ENCODE measurements at regions not wholly inside any gene's neighbourhood (a gene's known extent, or its start where the extent isn't known, plus 50 kb on each side); places are given as distances from the start of the nearest gene placed in this dataset.
"Not testable (repeated sequence)": the region's sequence is repeated elsewhere in the genome, so short reads cannot be mapped to it uniquely, and the experiment has no call there.

GRCh38 chr2:167331636-167332232, 443.5 kb downstream of the XIRP2 start:
- DNase-seq (no peak), ATAC-seq (ENCODE audit: insufficient read depth, low read depth) (no peak)

GRCh38 chr2:167328808-167329207, 440.5 kb downstream of the XIRP2 start:
- H3K36me3 ChIP-seq (ENCODE audit: insufficient read depth, low read length); ATAC-seq (ENCODE audit: insufficient read depth, low read depth); H3K9me3 ChIP-seq (ENCODE audit: insufficient read depth, low read length, severe bottlenecking); H3K27me3 ChIP-seq (ENCODE audit: insufficient read depth, low read length, poor library complexity); DNase-seq; H4K20me1 ChIP-seq (ENCODE audit: insufficient read depth, low read length); H3K4me3 ChIP-seq (ENCODE audit: low read depth in 1 of 2, low read length in 2 of 2); H2AFZ ChIP-seq (ENCODE audit: low read depth, low read length); H3K9ac ChIP-seq (ENCODE audit: low read depth, low read length); H3K4me2 ChIP-seq (ENCODE audit: insufficient read depth, low read length); H3K27ac ChIP-seq (ENCODE audit: low read length); H3K79me2 ChIP-seq (ENCODE audit: insufficient read depth, low read length); H3K4me1 ChIP-seq (ENCODE audit: insufficient read depth, low read length): not testable (repeated sequence)

More at GRCh38 chr2:167331636-167332232, 443.5 kb downstream of the XIRP2 start:
- Histone ChIP-seq H3K79me2 (ENCODE audit: insufficient read depth, low read length) (no peaks in the 10 kb centered on the region), H3K4me1 (ENCODE audit: insufficient read depth, low read length) (no peaks in the 10 kb centered on the region), H2AFZ (ENCODE audit: low read depth, low read length) (no peak overlapping the region), H4K20me1 (ENCODE audit: insufficient read depth, low read length) (no peaks in the 10 kb centered on the region), H3K27me3 (ENCODE audit: insufficient read depth, low read length, poor library complexity) (no peaks in the 10 kb centered on the region), H3K4me2 (ENCODE audit: insufficient read depth, low read length) (no peak overlapping the region), H3K27ac (ENCODE audit: low read length) (no peak overlapping the region), H3K9me3 (ENCODE audit: insufficient read depth, low read length, severe bottlenecking) (no peaks in the 10 kb centered on the region), H3K9ac (ENCODE audit: low read depth, low read length) (no peak overlapping the region), H3K36me3 (ENCODE audit: insufficient read depth, low read length) (no peaks in the 10 kb centered on the region), H3K4me3 (ENCODE audit: low read depth in 1 of 2, low read length in 2 of 2) (no peak overlapping the region)
- TF ChIP-seq EZH2 (IDR thresholded peaks at IDR 0.05; ENCODE audit: borderline replicate concordance, low read depth, low read length, severe bottlenecking) (no peak), CTCF (IDR thresholded peaks at IDR 0.05; ENCODE audit: borderline replicate concordance, extremely low read depth, low read length, poor library complexity, severe bottlenecking) (peak; percentile 17)

- no peak overlapping the region for H3K4me3 ChIP-seq (ENCODE audit: low read depth in 1 of 2, low read length in 2 of 2)
- no peak for ATAC-seq (ENCODE audit: insufficient read depth, low read depth)
- TF ChIP-seq EZH2 (IDR thresholded peaks at IDR 0.05; ENCODE audit: borderline replicate concordance, low read depth, low read length, severe bottlenecking) (no peak), CTCF (IDR thresholded peaks at IDR 0.05; ENCODE audit: borderline replicate concordance, extremely low read depth, low read length, poor library complexity, severe bottlenecking) (no peak)
- no peak overlapping the region for H2AFZ ChIP-seq (ENCODE audit: low read depth, low read length)
- H3K27me3 ChIP-seq (ENCODE audit: insufficient read depth, low read length, poor library complexity): no peaks in the 10 kb centered on the region
- H3K27ac ChIP-seq (ENCODE audit: low read length): no peak overlapping the region
- no peaks in the 10 kb centered on the region for H4K20me1 ChIP-seq (ENCODE audit: insufficient read depth, low read length)
- DNase-seq: no peak
- no peaks in the 10 kb centered on the region for H3K4me1 ChIP-seq (ENCODE audit: insufficient read depth, low read length)
- no peaks in the 10 kb centered on the region for H3K9me3 ChIP-seq (ENCODE audit: insufficient read depth, low read length, severe bottlenecking)
- no peak overlapping the region for H3K4me2 ChIP-seq (ENCODE audit: insufficient read depth, low read length)
- H3K36me3 ChIP-seq (ENCODE audit: insufficient read depth, low read length): no peaks in the 10 kb centered on the region
- H3K9ac ChIP-seq (ENCODE audit: low read depth, low read length): no peak overlapping the region
- H3K79me2 ChIP-seq (ENCODE audit: insufficient read depth, low read length): no peaks in the 10 kb centered on the region
These were observed 434.5 kb downstream of the XIRP2 start for GRCh38 chr2:167322795-167323194.

- H2AFZ ChIP-seq (ENCODE audit: low read depth, low read length): no peak overlapping the region
- H3K4me1 ChIP-seq (ENCODE audit: insufficient read depth, low read length): no peaks in the 10 kb centered on the region
- no peak overlapping the region for H3K27ac ChIP-seq (ENCODE audit: low read length)
- H3K36me3 ChIP-seq (ENCODE audit: insufficient read depth, low read length): no peaks in the 10 kb centered on the region
- no peaks in the 10 kb centered on the region for H3K27me3 ChIP-seq (ENCODE audit: insufficient read depth, low read length, poor library complexity)
- no peaks in the 10 kb centered on the region for H4K20me1 ChIP-seq (ENCODE audit: insufficient read depth, low read length)
- no peak overlapping the region for H3K4me3 ChIP-seq (ENCODE audit: low read depth in 1 of 2, low read length in 2 of 2)
- DNase-seq (no peak), ATAC-seq (ENCODE audit: insufficient read depth, low read depth) (no peak)
- H3K9ac ChIP-seq (ENCODE audit: low read depth, low read length): no peak overlapping the region
- H3K9me3 ChIP-seq (ENCODE audit: insufficient read depth, low read length, severe bottlenecking): no peaks in the 10 kb centered on the region
- no peak overlapping the region for H3K4me2 ChIP-seq (ENCODE audit: insufficient read depth, low read length)
- H3K79me2 ChIP-seq (ENCODE audit: insufficient read depth, low read length): no peaks in the 10 kb centered on the region
- no peak for TF ChIP-seq CTCF (IDR thresholded peaks at IDR 0.05; ENCODE audit: borderline replicate concordance, extremely low read depth, low read length, poor library complexity, severe bottlenecking)
- no peak for TF ChIP-seq EZH2 (IDR thresholded peaks at IDR 0.05; ENCODE audit: borderline replicate concordance, low read depth, low read length, severe bottlenecking)
These were observed 430.3 kb downstream of the XIRP2 start for GRCh38 chr2:167318581-167318980.
